Stomach smooth muscle (tissue), 2 donors: ENCODE measurements at regions not wholly inside any gene's neighbourhood (a gene's known extent, or its start where the extent isn't known, plus 50 kb on each side); places are given as distances from the start of the nearest gene placed in this dataset.
"Not testable (repeated sequence)": the region's sequence is repeated elsewhere in the genome, so short reads cannot be mapped to it uniquely, and the experiment has no call there.

Experiments
- H3K27ac ChIP-seq: one replicate; pipeline ENCODE4 v1.7.0; 2013; ENCODE audit warnings: mild to moderate bottlenecking, low read length, inconsistent platforms
- H3K27me3 ChIP-seq, 2 donors: one replicate each; pipeline ENCODE4 v1.7.0; 2013; ENCODE audit warnings: low read length in 2 of 2; ENCODE audit not compliant: insufficient read depth in 2 of 2, control insufficient read depth in 1 of 2
- H3K36me3 ChIP-seq, 2 donors: one replicate each; pipeline ENCODE4 v1.7.0; 2013; ENCODE audit warnings: low read length in 2 of 2; ENCODE audit not compliant: control insufficient read depth in 2 of 2, insufficient read depth in 2 of 2
- H3K4me1 ChIP-seq: one replicate; pipeline ENCODE4 v1.7.0; 2013; ENCODE audit warnings: low read length; ENCODE audit not compliant: control insufficient read depth, insufficient read depth
- H3K4me3 ChIP-seq, 2 donors: one replicate each; pipeline ENCODE4 v1.7.0; 2013; ENCODE audit warnings: low read length in 2 of 2
- H3K9ac ChIP-seq, 2 donors: one replicate each; pipeline ENCODE4 v1.7.0; 2013; ENCODE audit warnings: low read length in 2 of 2, mild to moderate bottlenecking in 1 of 2
- H3K9me3 ChIP-seq, 2 donors: one replicate each; pipeline ENCODE4 v1.7.0; 2013; ENCODE audit warnings: low read length in 2 of 2; ENCODE audit not compliant: control insufficient read depth in 2 of 2
- donor health status: healthy.
- donor health status: Pancreatic carcinoma.

GRCh38 chr1:188641566-188642211 is 1812.9 kb downstream of the PLA2G4A start:
- Histone ChIP-seq H3K36me3 (no peaks in the 10 kb centered on the region), H3K9ac (no peak overlapping the region), H3K4me3 (no peak overlapping the region), H3K27ac (no peak overlapping the region), H3K4me1 (no peaks in the 10 kb centered on the region), H3K9me3 (no peaks in the 10 kb centered on the region), H3K27me3 (no peaks in the 10 kb centered on the region)

- H3K4me3 ChIP-seq, result no peak overlapping the region
- H3K9me3 ChIP-seq, result no peaks in the 10 kb centered on the region
- H3K36me3 ChIP-seq, result no peaks in the 10 kb centered on the region
- no peaks in the 10 kb centered on the region for H3K27me3 ChIP-seq
- H3K4me1 ChIP-seq, result no peaks in the 10 kb centered on the region
- H3K9ac ChIP-seq, result no peak overlapping the region
- H3K27ac ChIP-seq, result no peak overlapping the region
Observed at GRCh38 chr1:188642704-188643103, 1814.0 kb downstream of the PLA2G4A start.

GRCh38 chr1:188652678-188653077 is 1823.9 kb downstream of the PLA2G4A start:
- Histone ChIP-seq H3K4me1 (no peaks in the 10 kb centered on the region), H3K27ac (no peak overlapping the region), H3K4me3 (no peak overlapping the region), H3K27me3 (no peaks in the 10 kb centered on the region), H3K9ac (no peak overlapping the region), H3K36me3 (no peaks in the 10 kb centered on the region), H3K9me3 (no peaks in the 10 kb centered on the region)

- not testable (repeated sequence) for H3K4me1 ChIP-seq, H3K36me3 ChIP-seq, H3K27ac ChIP-seq, H3K9me3 ChIP-seq, H3K9ac ChIP-seq, H3K4me3 ChIP-seq, H3K27me3 ChIP-seq
Observed at GRCh38 chr1:188655966-188656365, 1821.7 kb downstream of the BRINP3 start.

- Histone ChIP-seq H3K4me1 (no peaks in the 10 kb centered on the region), H3K36me3 (no peaks in the 10 kb centered on the region), H3K9ac (no peak overlapping the region), H3K27ac (no peak overlapping the region), H3K27me3 (no peaks in the 10 kb centered on the region), H3K4me3 (no peak overlapping the region), H3K9me3 (no peaks in the 10 kb centered on the region)
Observed at GRCh38 chr1:188660572-188660971, 1817.1 kb downstream of the BRINP3 start.

GRCh38 chr1:188665477-188665876 is 1812.2 kb downstream of the BRINP3 start:
- Histone ChIP-seq H3K27ac (no peak overlapping the region), H3K4me1 (no peaks in the 10 kb centered on the region), H3K27me3 (no peaks in the 10 kb centered on the region), H3K36me3 (no peaks in the 10 kb centered on the region), H3K9me3 (no peaks in the 10 kb centered on the region), H3K4me3 (no peak overlapping the region), H3K9ac (no peak overlapping the region)

- no peak overlapping the region for H3K27ac ChIP-seq
- H3K4me3 ChIP-seq, result no peak overlapping the region
- no peaks in the 10 kb centered on the region for H3K27me3 ChIP-seq
- H3K36me3 ChIP-seq, result no peaks in the 10 kb centered on the region
- no peaks in the 10 kb centered on the region for H3K4me1 ChIP-seq
- H3K9ac ChIP-seq, result no peak overlapping the region
- H3K9me3 ChIP-seq, result peaks cover 0 to 3% of the 10 kb centered on the region in 2 donors
Observed at GRCh38 chr1:188668083-188668482, 1809.6 kb downstream of the BRINP3 start.

GRCh38 chr1:188669728-188670382 is 1807.8 kb downstream of the BRINP3 start:
- Histone ChIP-seq H3K36me3 (no peaks in the 10 kb centered on the region), H3K4me1 (no peaks in the 10 kb centered on the region)

GRCh38 chr1:188670837-188671236 is 1806.8 kb downstream of the BRINP3 start:
- Histone ChIP-seq H3K27ac (no peak overlapping the region), H3K4me3 (no peak overlapping the region), H3K9ac (no peak overlapping the region), H3K9me3 (peaks cover 0 to 3% of the 10 kb centered on the region in 2 donors), H3K27me3 (no peaks in the 10 kb centered on the region), H3K36me3 (no peaks in the 10 kb centered on the region), H3K4me1 (no peaks in the 10 kb centered on the region)

More at GRCh38 chr1:188669728-188670382, 1807.8 kb downstream of the BRINP3 start:
- Histone ChIP-seq H3K27ac (no peak overlapping the region), H3K9me3 (peaks cover 0 to 3% of the 10 kb centered on the region in 2 donors), H3K4me3 (no peak overlapping the region), H3K9ac (no peak overlapping the region), H3K27me3 (no peaks in the 10 kb centered on the region)

- H3K36me3 ChIP-seq, result no peaks in the 10 kb centered on the region
- no peak overlapping the region for H3K4me3 ChIP-seq
- H3K27me3 ChIP-seq, result no peaks in the 10 kb centered on the region
- H3K4me1 ChIP-seq, result no peaks in the 10 kb centered on the region
- H3K9me3 ChIP-seq, result peaks cover 0 to 3% of the 10 kb centered on the region in 2 donors
- H3K27ac ChIP-seq, result no peak overlapping the region
- no peak overlapping the region for H3K9ac ChIP-seq
Observed at GRCh38 chr1:188672153-188672552, 1805.5 kb downstream of the BRINP3 start.

GRCh38 chr1:188689542-188689941 is 1788.1 kb downstream of the BRINP3 start:
- Histone ChIP-seq H3K36me3 (no peaks in the 10 kb centered on the region), H3K4me3 (no peak overlapping the region), H3K9me3 (no peaks in the 10 kb centered on the region), H3K4me1 (no peaks in the 10 kb centered on the region), H3K9ac (no peak overlapping the region), H3K27ac (no peak overlapping the region), H3K27me3 (no peaks in the 10 kb centered on the region)
